Esophagus muscularis mucosa (tissue), 4 donors: ENCODE measurements at regions not wholly inside any gene's neighbourhood (a gene's known extent, or its start where the extent isn't known, plus 50 kb on each side); places are given as distances from the start of the nearest gene placed in this dataset.

ENCODE experiments used
- DNase-seq: peaks from one replicate; pipeline ENCODE4 v3.0.0-alpha.2; 2017; ENCODE audit errors: extremely low spot score
- H3K27ac ChIP-seq, 4 donors: fragments of 200-600 bp; sonication (generic); replicated peaks in 1 of 4; 1 replicate in 3 of 4; 2 replicates in 1 of 4; pipeline ENCODE4 v1.5.1; 2016 to 2019; ENCODE audit warnings: mild to moderate bottlenecking in 1 of 4
- H3K27me3 ChIP-seq, 4 donors: fragments of 200-600 bp; sonication (generic); one replicate each; pipeline versions ENCODE4 v1.5.1 to v1.6.0; 2016 to 2019
- H3K36me3 ChIP-seq, 4 donors: fragments of 200-600 bp; sonication (generic); one replicate each; pipeline ENCODE4 v1.5.1; 2016 to 2019
- H3K4me1 ChIP-seq, 4 donors: fragments of 200-600 bp; sonication (generic); one replicate each; pipeline ENCODE4 v1.5.1; 2016 to 2019
- H3K4me3 ChIP-seq, 4 donors: fragments of 200-600 bp; sonication (generic); 1 replicate in 2 of 4; 2 replicates in 2 of 4; pipeline ENCODE4 v1.5.1; 2016 to 2019; ENCODE audit warnings: mild to moderate bottlenecking in 4 of 4, moderate library complexity in 1 of 4
- H3K9me3 ChIP-seq, 4 donors: fragments of 200-600 bp; sonication (generic); 1 replicate in 3 of 4; 2 replicates in 1 of 4; pipeline ENCODE4 v1.5.1; 2016 to 2019
- EP300 ChIP-seq: sonication (generic); formaldehyde crosslinking; IDR thresholded peaks from one replicate; pipeline ENCODE4 v1.6.1; 2017; ENCODE audit warnings: antibody characterized with exemption
- POLR2A ChIP-seq: fragments of 450-650 bp; IDR thresholded peaks from one replicate; pipeline ENCODE4 v1.6.1; 2017; ENCODE audit warnings: antibody characterized with exemption, moderate library complexity, mild to moderate bottlenecking, low read depth
- POLR2AphosphoS5 ChIP-seq, 2 donors: sonication (generic); formaldehyde crosslinking; IDR thresholded peaks; one replicate each; pipeline ENCODE4 v1.6.1; 2017; ENCODE audit warnings: antibody characterized with exemption in 2 of 2
- WGBS: methylation state at CpG from one replicate; pipeline ENCODE4 v1.1.5; 2018; 5-methylcytosine and 5-hydroxymethylcytosine counted together
- intact Hi-C: fragments of 100-400 bp; cut with DNase I; formaldehyde crosslinking; loops from one replicate; pipeline ENCODE4 v1.15.1; 2023
- TF ChIP-seq, protein P1 (sequence below), 3 experiments: fragments of 200-600 bp in 2 of 3; fragments of 450-650 bp in 1 of 3; sonication (generic) in 2 of 3; IDR thresholded peaks; one replicate each; pipeline ENCODE4 v1.5.1; 2017 to 2019; ENCODE audit warnings: antibody characterized with exemption in 3 of 3, mild to moderate bottlenecking in 2 of 3, moderate library complexity in 1 of 3

DNA sequence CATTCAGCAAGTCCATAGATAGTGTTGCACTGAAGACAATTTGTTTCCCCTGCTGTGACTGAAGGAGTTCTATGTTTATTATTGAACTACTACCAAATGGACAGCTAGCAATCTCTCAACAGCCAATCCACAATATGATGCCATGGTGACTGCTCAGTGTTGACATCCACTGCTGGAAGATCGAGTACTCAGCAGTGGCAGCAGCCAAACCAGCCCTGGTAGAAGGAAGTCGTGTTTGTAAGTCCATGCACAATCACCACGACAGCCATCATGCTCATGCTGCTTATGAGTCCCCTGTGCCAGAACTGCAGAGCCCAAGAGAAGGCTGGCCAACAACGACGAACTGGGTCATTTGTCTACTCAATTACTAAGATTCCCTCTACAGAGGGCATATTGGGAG lies 66.4 kb downstream of the OSR1 start:
- 82% methylated on average over 5 of the region's 5 CpGs for WGBS
- no peak for DNase-seq
- no peak overlapping the region for H3K27ac ChIP-seq
- no peaks in the 10 kb centered on the region for H3K36me3 ChIP-seq
- H3K9me3 ChIP-seq = no peaks in the 10 kb centered on the region
- intact Hi-C loops = no loop called here
- H3K4me3 ChIP-seq = no peak overlapping the region
- H3K4me1 ChIP-seq = peaks cover 0 to 4% (median 0%) of the 10 kb centered on the region in 4 donors
- TF ChIP-seq, protein P1, sequence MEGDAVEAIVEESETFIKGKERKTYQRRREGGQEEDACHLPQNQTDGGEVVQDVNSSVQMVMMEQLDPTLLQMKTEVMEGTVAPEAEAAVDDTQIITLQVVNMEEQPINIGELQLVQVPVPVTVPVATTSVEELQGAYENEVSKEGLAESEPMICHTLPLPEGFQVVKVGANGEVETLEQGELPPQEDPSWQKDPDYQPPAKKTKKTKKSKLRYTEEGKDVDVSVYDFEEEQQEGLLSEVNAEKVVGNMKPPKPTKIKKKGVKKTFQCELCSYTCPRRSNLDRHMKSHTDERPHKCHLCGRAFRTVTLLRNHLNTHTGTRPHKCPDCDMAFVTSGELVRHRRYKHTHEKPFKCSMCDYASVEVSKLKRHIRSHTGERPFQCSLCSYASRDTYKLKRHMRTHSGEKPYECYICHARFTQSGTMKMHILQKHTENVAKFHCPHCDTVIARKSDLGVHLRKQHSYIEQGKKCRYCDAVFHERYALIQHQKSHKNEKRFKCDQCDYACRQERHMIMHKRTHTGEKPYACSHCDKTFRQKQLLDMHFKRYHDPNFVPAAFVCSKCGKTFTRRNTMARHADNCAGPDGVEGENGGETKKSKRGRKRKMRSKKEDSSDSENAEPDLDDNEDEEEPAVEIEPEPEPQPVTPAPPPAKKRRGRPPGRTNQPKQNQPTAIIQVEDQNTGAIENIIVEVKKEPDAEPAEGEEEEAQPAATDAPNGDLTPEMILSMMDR (IDR thresholded peaks at IDR 0.05) = no peak
- TF ChIP-seq POLR2A = no peak
- TF ChIP-seq EP300 = no peak
- TF ChIP-seq POLR2AphosphoS5 (IDR thresholded peaks at IDR 0.05) = no peak
- no peaks in the 10 kb centered on the region for H3K27me3 ChIP-seq

DNA sequence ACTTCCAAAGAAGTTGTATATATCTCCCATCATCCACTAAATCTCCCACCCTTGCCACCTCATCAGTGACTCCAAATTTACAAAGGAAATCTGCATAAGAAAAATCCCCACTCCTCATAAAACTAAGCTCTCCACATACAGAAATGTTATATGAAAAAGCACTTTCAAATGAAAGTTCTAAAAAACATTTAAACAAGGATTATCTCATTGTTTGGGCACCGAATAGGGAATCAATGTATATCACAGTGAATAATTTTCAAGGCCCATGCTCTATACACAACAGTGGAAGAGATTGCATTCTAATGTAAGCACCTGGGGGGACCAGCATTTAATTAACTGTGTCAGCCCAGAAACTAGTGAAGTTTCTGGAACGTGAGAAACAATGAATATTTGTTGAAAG lies 70.1 kb downstream of the OSR1 start:
- H3K36me3 ChIP-seq = no peaks in the 10 kb centered on the region
- no peaks in the 10 kb centered on the region for H3K9me3 ChIP-seq
- intact Hi-C loops = no loop called here
- 41% methylated on average over 2 of the region's 2 CpGs for WGBS
- H3K4me1 ChIP-seq = peaks cover 0 to 4% (median 0%) of the 10 kb centered on the region in 4 donors
- no peak overlapping the region for H3K27ac ChIP-seq
- no peak overlapping the region for H3K4me3 ChIP-seq
- TF ChIP-seq POLR2A = no peak
- TF ChIP-seq, protein P1 (IDR thresholded peaks at IDR 0.05) = no peak
- no peak for TF ChIP-seq EP300
- no peak for TF ChIP-seq POLR2AphosphoS5 (IDR thresholded peaks at IDR 0.05)
- no peak for DNase-seq
- H3K27me3 ChIP-seq = no peaks in the 10 kb centered on the region

DNA sequence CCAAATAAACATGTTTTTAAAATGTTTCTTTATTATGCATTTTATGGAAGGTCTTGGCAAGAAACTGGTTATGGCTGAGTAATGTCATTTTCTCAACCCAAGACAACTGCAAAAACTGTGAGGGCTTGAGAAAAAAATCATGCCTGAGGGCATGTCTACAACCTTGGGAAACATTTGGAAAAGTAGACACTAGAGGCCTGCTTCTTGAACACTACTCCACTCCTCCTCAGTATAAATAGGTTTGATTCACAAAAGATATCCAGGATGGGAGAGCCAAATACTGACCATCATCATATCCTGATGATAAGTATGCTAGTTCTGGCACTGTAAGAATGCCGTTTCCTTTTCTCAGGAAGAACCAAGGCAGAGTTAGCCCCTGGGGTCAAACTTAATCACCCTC lies 71.1 kb downstream of the OSR1 start:
- Histone ChIP-seq H3K36me3 (no peaks in the 10 kb centered on the region), H3K9me3 (no peaks in the 10 kb centered on the region), H3K4me1 (peaks cover 0 to 4% (median 0%) of the 10 kb centered on the region in 4 donors), H3K27ac (no peak overlapping the region), H3K4me3 (no peak overlapping the region), H3K27me3 (no peaks in the 10 kb centered on the region)
- 58% methylated on average over 1 of the region's 1 CpG for WGBS
- intact Hi-C loops = no loop called here
- peak; percentile 57 for DNase-seq
- TF ChIP-seq POLR2AphosphoS5 (IDR thresholded peaks at IDR 0.05) (no peak), EP300 (no peak), POLR2A (no peak)

DNA sequence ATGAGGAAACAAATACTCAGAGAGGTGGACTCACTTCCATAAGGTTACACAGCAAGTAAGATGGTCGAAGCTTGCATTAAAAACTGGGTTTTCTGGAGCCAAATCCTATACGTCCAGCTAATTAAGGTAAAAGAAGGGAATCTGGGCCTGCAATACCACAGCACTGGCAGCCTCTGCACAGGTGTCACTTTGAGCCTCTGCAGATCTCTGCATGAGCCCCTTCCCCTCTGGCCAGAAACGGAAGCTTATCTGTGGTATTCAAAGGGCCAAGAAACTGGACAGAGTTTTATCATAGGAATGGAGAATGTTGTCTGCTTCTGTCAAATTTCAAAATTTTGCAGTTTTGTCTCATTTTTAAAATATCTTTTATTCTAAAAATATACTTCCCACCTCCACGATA lies 76.1 kb downstream of the OSR1 start:
- Histone ChIP-seq H3K9me3 (no peaks in the 10 kb centered on the region), H3K27ac (no peak overlapping the region), H3K36me3 (no peaks in the 10 kb centered on the region), H3K4me1 (no peaks in the 10 kb centered on the region), H3K4me3 (no peak overlapping the region), H3K27me3 (no peaks in the 10 kb centered on the region)
- TF ChIP-seq EP300 = no peak
- TF ChIP-seq POLR2AphosphoS5 (IDR thresholded peaks at IDR 0.05) = no peak
- TF ChIP-seq, protein P1 (IDR thresholded peaks at IDR 0.05) = no peak
- TF ChIP-seq POLR2A = no peak
- WGBS = 94% methylated on average over 4 of the region's 4 CpGs
- peak; percentile 34 for DNase-seq
- intact Hi-C loops = no loop called here

DNA sequence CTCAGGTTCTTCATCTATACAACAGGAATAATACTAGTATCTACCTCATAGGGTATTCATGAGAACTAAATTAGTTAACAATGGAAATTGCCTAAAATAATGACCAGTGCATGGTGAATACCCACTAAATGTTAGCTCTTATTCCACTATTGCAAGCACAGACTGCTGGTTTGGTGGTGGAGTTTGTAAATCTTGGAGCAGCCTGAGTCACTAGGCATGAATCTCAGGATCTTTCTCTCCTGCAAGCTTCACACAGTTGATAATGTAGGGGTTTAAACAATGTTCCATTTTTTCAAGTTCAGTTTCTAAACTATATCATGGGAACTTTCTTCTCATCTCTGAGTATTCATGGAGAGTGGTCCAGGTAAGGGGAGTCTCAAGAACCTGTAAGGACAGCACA lies 84.0 kb downstream of the OSR1 start:
- Histone ChIP-seq H3K9me3 (no peaks in the 10 kb centered on the region), H3K4me1 (no peaks in the 10 kb centered on the region), H3K4me3 (no peak overlapping the region), H3K27me3 (no peaks in the 10 kb centered on the region), H3K36me3 (no peaks in the 10 kb centered on the region), H3K27ac (no peak overlapping the region)
- no peak for DNase-seq
- intact Hi-C loops = no loop called here
- TF ChIP-seq, protein P1 (IDR thresholded peaks at IDR 0.05) = no peak
- no peak for TF ChIP-seq POLR2AphosphoS5 (IDR thresholded peaks at IDR 0.05)
- TF ChIP-seq EP300 = no peak
- no peak for TF ChIP-seq POLR2A
